H1 (cell line): ENCODE measurements at regions not wholly inside any gene's neighbourhood (a gene's known extent, or its start where the extent isn't known, plus 50 kb on each side); places are given as distances from the start of the nearest gene placed in this dataset.

ENCODE experiments used
- GTF2F1 ChIP-seq: IDR thresholded peaks from 2 replicates; pipeline ENCODE4 v1.6.1; 2012; ENCODE audit warnings: low read depth, low read length, improper control_type of control experiment, borderline replicate concordance
- KDM1A ChIP-seq: fragments of 200-600, 300-600 bp; sonication (generic); IDR thresholded peaks from 2 replicates; pipeline ENCODE4 v1.7.1; 2016; ENCODE audit warnings: mild to moderate bottlenecking, low read length, borderline replicate concordance
- NANOG ChIP-seq: IDR thresholded peaks from 2 replicates; pipeline ENCODE4 v1.6.1; 2011; ENCODE audit warnings: low read length, low read depth, mild to moderate bottlenecking, inconsistent platforms; ENCODE audit not compliant: insufficient read depth, poor library complexity, severe bottlenecking
- SIRT6 ChIP-seq: IDR thresholded peaks from one replicate; pipeline ENCODE4 v1.7.1; 2012; ENCODE audit warnings: low read length, inconsistent platforms
- SIX5 ChIP-seq: IDR thresholded peaks from 2 replicates; pipeline ENCODE4 v1.6.1; 2011; ENCODE audit warnings: mild to moderate bottlenecking, low read depth, low read length
- SRF ChIP-seq: IDR thresholded peaks from 2 replicates; pipeline ENCODE4 v1.6.1; 2011; ENCODE audit warnings: mild to moderate bottlenecking, low read depth, low read length, moderate library complexity
- TAF7 ChIP-seq: optimal IDR thresholded peaks from 2 replicates; pipeline ENCODE3; 2011; ENCODE audit warnings: low read depth, mild to moderate bottlenecking, inconsistent platforms, low read length, moderate library complexity, borderline replicate concordance
- TF ChIP-seq, protein P1 (sequence below): fragments of 300-600 bp; sonication (generic); IDR thresholded peaks from 2 replicates; pipeline ENCODE4 v1.7.1; 2012; ENCODE audit warnings: low read length, moderate library complexity, mild to moderate bottlenecking, inconsistent platforms; ENCODE audit not compliant: insufficient replicate concordance
- TF ChIP-seq, protein P2 (sequence below), 3 experiments: IDR thresholded peaks; 1 replicate in 2 of 3; 2 replicates in 1 of 3; pipeline versions ENCODE4 v1.5.1 to v1.6.1; 2011; ENCODE audit warnings: low read length in 3 of 3, mild to moderate bottlenecking in 3 of 3, inconsistent platforms in 2 of 3, low read depth in 1 of 3, moderate library complexity in 1 of 3; ENCODE audit not compliant: insufficient read depth in 1 of 3; ENCODE audit errors: control extremely low read depth in 1 of 3

DNA sequence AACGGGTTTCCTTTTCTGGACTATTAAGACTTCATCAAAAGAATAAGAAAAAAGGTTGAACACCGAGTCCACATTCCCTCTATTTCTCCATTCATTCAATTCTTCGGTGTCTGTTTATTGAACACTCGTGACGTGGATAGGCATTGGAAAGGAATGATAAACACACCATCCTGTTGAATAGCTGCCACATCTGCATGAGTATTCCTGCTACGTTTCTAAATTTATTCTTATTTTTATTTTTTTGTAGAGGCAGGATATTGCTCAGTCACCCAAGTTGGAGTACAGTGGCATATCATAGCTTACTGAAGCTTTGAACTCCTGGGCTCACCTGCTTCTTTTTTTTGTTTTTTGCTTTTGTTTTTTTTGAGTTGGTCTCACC is 80.8 kb upstream of the CIBAR2 start (continued):
- TF ChIP-seq, protein P1, sequence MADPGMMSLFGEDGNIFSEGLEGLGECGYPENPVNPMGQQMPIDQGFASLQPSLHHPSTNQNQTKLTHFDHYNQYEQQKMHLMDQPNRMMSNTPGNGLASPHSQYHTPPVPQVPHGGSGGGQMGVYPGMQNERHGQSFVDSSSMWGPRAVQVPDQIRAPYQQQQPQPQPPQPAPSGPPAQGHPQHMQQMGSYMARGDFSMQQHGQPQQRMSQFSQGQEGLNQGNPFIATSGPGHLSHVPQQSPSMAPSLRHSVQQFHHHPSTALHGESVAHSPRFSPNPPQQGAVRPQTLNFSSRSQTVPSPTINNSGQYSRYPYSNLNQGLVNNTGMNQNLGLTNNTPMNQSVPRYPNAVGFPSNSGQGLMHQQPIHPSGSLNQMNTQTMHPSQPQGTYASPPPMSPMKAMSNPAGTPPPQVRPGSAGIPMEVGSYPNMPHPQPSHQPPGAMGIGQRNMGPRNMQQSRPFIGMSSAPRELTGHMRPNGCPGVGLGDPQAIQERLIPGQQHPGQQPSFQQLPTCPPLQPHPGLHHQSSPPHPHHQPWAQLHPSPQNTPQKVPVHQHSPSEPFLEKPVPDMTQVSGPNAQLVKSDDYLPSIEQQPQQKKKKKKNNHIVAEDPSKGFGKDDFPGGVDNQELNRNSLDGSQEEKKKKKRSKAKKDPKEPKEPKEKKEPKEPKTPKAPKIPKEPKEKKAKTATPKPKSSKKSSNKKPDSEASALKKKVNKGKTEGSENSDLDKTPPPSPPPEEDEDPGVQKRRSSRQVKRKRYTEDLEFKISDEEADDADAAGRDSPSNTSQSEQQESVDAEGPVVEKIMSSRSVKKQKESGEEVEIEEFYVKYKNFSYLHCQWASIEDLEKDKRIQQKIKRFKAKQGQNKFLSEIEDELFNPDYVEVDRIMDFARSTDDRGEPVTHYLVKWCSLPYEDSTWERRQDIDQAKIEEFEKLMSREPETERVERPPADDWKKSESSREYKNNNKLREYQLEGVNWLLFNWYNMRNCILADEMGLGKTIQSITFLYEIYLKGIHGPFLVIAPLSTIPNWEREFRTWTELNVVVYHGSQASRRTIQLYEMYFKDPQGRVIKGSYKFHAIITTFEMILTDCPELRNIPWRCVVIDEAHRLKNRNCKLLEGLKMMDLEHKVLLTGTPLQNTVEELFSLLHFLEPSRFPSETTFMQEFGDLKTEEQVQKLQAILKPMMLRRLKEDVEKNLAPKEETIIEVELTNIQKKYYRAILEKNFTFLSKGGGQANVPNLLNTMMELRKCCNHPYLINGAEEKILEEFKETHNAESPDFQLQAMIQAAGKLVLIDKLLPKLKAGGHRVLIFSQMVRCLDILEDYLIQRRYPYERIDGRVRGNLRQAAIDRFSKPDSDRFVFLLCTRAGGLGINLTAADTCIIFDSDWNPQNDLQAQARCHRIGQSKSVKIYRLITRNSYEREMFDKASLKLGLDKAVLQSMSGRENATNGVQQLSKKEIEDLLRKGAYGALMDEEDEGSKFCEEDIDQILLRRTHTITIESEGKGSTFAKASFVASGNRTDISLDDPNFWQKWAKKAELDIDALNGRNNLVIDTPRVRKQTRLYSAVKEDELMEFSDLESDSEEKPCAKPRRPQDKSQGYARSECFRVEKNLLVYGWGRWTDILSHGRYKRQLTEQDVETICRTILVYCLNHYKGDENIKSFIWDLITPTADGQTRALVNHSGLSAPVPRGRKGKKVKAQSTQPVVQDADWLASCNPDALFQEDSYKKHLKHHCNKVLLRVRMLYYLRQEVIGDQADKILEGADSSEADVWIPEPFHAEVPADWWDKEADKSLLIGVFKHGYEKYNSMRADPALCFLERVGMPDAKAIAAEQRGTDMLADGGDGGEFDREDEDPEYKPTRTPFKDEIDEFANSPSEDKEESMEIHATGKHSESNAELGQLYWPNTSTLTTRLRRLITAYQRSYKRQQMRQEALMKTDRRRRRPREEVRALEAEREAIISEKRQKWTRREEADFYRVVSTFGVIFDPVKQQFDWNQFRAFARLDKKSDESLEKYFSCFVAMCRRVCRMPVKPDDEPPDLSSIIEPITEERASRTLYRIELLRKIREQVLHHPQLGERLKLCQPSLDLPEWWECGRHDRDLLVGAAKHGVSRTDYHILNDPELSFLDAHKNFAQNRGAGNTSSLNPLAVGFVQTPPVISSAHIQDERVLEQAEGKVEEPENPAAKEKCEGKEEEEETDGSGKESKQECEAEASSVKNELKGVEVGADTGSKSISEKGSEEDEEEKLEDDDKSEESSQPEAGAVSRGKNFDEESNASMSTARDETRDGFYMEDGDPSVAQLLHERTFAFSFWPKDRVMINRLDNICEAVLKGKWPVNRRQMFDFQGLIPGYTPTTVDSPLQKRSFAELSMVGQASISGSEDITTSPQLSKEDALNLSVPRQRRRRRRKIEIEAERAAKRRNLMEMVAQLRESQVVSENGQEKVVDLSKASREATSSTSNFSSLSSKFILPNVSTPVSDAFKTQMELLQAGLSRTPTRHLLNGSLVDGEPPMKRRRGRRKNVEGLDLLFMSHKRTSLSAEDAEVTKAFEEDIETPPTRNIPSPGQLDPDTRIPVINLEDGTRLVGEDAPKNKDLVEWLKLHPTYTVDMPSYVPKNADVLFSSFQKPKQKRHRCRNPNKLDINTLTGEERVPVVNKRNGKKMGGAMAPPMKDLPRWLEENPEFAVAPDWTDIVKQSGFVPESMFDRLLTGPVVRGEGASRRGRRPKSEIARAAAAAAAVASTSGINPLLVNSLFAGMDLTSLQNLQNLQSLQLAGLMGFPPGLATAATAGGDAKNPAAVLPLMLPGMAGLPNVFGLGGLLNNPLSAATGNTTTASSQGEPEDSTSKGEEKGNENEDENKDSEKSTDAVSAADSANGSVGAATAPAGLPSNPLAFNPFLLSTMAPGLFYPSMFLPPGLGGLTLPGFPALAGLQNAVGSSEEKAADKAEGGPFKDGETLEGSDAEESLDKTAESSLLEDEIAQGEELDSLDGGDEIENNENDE = no peak
- TF ChIP-seq GTF2F1 = no peak
- TF ChIP-seq, protein P2, sequence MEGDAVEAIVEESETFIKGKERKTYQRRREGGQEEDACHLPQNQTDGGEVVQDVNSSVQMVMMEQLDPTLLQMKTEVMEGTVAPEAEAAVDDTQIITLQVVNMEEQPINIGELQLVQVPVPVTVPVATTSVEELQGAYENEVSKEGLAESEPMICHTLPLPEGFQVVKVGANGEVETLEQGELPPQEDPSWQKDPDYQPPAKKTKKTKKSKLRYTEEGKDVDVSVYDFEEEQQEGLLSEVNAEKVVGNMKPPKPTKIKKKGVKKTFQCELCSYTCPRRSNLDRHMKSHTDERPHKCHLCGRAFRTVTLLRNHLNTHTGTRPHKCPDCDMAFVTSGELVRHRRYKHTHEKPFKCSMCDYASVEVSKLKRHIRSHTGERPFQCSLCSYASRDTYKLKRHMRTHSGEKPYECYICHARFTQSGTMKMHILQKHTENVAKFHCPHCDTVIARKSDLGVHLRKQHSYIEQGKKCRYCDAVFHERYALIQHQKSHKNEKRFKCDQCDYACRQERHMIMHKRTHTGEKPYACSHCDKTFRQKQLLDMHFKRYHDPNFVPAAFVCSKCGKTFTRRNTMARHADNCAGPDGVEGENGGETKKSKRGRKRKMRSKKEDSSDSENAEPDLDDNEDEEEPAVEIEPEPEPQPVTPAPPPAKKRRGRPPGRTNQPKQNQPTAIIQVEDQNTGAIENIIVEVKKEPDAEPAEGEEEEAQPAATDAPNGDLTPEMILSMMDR (IDR thresholded peaks at IDR 0.05; ENCODE audit: control extremely low read depth in 1 of 3, insufficient read depth in 1 of 3, low read depth in 1 of 3, low read length in 3 of 3) = no peak
- no peak for TF ChIP-seq SIRT6
- TF ChIP-seq SRF = no peak
- no peak for TF ChIP-seq NANOG
- TF ChIP-seq KDM1A = no peak
- TF ChIP-seq TAF7 = no peak
- TF ChIP-seq SIX5 = no peak
- TF ChIP-seq, all 59 proteins: peak for 0
